ENCODE measurements at regions not wholly inside any gene's neighbourhood (a gene's known extent, or its start where the extent isn't known, plus 50 kb on each side); places are given as distances from the start of the nearest gene placed in this dataset.
"Not testable (repeated sequence)": the region's sequence is repeated elsewhere in the genome, so short reads cannot be mapped to it uniquely, and the experiment has no call there.

DNA sequence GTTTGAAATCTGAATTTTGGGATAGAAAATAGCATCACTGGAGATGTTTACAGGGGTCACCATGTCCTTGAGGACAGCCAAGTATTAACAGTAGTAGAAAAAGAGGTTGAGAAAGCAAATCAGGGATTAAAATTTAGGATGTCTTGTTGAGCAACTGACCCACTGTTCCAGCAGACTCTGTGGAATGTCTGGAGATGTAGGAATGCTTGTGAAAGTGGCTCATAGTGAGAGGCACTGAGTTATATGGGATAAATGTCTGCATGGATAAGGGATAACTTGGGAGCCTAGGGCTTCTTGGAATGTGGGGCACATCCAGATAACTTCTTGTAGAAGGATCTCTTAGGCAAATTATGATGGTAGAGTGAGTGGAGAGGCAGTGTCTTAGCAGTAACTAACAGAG, 495.0 kb downstream of the TMX3 start:
- no peak for DNase-seq

DNA sequence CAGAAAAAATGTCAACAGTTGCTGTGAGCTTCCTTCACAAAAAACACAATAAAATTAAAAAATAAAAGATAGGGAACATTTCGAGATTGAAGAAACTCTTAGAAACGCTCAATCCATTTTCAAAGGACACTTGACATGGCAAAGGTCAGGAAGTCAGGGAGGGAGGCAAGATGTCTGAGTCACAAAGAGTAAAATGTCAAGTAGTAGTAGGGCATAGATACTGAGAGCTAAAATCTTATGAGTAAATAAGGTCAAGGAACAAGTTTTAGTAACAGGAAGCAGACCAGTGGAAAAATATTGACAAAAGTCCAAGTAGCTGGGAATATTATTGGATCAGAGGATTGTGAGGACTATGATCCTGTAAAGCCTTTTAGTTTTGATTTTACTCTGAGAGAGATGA, 495.6 kb downstream of the TMX3 start:
- no peak for DNase-seq

DNA sequence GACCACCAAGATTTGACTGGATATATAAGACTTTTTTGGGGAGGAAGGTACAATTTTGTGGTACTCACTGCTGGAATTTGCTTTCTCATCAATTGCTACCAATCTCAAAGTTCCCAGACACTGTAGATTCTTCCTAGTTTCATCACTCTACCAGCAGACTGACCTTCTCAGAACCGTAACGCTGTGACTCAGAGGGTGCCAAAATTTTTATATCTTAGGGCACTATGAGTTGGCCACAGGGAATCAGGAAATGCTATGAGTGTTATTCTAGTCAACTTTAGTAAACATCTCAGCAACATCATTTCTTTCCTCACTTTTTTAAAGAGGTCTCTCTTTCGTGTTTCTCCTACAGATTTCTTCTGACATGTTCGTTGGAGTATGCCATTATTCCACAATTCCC, 499.0 kb downstream of the TMX3 start:
- no peak for DNase-seq

DNA sequence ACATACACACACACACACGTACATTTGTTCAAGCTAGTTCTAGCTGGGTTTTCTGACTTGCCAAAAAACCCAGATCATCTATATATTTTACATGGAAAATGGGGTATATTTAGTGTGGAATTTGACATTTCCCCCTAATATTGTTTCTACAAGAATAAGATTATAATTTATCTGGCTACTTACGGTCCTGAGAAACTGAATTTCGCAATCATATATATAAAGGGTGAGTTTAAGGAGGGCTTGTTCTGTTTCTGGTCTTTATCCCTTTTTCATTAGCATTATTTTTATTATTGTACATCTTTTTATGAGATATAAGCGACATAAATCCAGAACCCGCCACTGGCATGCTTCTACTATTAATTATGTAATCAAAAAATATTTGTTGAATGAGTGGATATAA, 528.9 kb downstream of the TMX3 start:
- no peak for DNase-seq

DNA sequence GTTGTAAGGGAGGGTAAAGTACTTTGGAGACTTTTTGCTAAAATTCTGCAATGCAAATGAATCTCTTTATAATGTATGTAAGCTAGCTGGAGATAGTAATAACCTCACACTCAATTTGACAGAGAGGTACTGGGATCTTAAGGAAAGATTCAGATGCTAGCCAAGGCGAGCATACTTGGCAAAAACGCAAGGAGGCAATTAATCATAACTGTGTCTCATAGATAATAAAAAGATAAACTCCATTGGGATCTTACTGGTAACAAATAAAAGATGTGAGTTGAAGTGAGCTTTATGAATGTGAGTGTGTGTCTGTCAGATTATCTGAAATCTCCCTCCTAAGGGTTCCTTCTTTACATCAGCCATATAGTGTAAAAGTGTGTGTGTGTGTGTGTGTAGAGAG, 533.0 kb downstream of the TMX3 start:
- no peak for DNase-seq

DNA sequence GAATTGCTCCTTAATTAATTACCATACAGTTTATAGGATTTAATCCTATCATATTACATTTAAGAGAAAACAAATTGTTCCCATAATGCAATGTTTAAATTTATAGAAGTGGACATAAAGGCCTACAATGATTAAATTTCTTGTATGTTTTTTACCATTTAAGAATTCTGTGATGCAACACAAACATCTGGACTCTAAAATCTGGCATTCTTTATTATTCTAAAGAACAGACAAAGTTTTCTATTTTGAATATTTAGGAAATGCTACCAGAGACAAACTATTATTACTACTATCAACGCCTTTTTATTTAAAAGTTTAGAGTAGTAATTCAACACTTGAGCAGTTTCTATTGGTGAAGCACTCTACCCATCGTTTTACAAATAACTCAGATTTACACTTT, 535.1 kb downstream of the TMX3 start:
- no peak for DNase-seq

DNA sequence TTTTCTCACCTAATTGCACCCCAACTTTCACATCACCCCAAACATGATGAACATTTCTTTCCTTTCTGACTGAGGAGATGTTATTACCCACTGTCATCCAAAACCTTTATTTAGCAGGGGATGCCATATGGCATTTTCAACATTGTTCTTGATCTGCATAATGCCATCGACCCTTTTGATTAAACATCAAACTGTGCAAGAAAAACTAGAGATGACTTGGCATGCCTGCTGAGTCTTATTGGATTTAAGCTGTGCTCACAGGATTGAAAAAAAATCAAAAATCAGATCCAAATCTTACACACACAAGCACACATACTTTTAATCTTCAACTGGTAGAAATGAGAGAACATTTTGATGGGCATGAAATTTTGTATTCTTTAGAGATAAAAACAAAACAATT, 536.0 kb downstream of the TMX3 start:
- no peak for DNase-seq

DNA sequence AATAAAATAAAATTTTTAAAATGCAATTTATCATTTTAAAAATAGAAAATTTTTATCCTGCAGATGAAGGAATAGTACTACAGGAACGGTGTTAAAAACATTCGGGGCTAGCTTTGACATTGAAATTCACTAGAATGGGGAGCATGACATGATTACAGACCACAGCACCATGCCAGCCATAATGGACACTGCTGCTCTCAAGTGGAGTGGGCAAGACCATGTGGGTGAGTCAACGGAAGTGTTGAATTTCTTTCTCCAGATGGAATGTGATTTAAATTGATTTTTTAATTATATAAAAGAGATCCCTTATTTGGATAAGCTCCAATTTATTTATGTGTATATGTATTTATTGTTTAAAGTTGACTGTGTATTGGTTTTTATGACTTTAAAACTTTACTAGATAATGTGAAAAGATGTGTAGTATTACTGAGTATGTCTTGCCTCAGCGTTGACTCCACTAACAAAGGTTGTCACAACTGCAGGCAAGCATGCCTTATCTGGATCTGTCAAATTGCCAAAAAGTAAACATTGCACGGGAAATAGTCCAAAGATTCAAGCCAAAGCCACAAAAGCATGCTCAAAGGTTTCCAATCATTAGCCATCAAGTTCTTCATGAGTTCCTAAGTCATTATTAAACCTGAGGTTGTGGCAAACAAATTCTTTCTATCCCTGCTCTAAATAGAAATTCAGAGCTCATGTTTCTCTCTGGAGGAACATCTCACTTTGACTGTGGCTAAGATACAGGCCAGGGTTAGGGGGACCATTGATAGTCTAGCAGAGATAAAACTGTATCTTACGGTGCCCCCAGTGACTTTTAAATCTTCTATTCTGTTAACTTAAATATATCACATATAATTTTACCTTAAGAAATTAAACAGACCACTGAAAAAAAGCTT, 536.9 kb downstream of the TMX3 start:
- DNase-seq = peak in 1 of 2 experiments; percentile 6

DNA sequence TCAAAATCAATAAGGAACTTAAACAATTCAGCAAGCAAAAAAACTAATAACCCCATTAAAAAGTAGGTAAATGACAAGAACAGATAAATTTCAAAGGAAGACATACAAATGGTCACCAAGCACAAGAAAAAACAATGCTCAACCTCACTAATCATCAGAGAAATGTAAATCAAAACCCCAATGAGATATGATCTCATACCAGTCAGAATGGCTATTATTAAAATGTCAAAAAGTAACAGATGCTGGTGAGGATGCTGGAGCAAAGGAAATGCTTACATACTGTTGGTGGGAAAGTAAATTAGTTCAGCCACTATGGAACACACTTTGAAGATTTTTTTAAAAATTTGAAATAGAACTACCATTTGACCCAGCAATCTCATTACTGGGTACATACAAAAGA, 538.0 kb downstream of the TMX3 start:
- no peak for DNase-seq

DNA sequence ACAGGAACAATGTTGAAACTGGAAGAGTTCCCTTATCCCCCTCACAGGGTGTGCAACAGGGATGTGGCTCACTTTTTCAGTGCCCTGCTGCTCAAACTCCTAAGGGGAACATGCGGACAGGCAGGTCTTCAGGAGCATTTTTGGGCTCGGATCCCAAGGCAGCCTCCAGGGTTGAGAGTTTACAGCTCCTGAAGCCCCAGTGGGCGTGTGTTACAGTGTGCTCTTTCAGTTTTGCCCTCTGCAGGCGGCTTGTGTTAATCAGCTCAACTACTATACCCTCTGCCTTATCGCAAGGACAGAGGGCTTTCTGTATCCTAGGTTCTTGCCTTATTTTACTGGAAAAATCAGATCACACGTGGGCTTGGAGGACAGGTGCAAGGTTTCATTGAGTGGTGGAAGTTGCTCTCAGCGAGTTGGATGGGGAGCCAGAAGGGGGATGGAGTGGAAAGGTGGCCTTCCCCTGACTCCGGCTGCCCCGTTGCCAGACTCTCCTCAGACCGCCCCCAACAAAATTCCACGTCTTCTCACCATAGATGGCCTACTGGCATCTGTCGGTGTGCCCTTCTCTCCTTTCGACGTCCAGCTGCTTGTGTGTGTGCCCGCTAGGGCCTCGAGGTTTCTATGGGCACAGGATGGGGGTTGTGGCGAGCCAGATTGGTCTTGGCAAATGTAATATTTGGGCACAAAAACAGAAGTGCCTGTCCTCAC, 541.9 kb downstream of the TMX3 start:
- no peak for DNase-seq

DNA sequence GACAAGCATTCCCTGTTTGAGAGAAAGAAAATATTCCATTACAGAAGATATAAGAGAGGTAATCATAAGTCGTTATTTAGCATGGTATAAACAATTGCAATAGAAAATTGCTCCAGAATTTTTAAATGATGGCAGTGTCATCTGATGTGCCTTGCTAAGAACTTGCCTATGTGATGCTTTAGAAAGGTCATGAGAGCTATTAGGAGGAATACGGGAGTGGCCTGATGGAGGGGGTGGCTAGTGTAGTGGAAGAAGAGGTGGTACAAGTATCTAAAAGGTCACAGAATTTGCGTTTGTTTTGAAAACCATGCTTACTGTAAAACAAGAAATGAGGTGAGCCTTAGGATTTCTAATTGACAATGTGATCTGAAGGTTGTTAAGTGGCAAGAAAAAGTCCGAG, 550.0 kb downstream of the TMX3 start:
- no peak for DNase-seq

DNA sequence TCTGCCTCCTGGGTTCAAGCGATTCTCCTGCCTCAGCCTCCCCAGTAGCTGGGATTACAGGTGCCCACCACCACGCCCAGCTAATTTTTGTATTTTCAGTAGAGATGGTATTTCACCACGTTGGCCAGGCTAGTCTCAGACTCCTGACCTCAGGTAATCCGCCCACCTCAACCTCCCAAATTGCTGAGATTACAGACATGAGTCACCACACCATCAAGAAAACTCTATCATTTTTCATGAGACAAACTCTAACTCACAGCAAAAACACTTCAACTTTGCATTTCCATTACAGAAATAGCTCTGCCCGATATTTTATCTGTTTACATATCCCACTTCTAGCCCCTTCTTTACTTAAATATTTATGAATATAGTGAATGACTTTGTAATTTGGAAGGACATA, 561.1 kb downstream of the TMX3 start:
- not testable (repeated sequence) for DNase-seq

DNA sequence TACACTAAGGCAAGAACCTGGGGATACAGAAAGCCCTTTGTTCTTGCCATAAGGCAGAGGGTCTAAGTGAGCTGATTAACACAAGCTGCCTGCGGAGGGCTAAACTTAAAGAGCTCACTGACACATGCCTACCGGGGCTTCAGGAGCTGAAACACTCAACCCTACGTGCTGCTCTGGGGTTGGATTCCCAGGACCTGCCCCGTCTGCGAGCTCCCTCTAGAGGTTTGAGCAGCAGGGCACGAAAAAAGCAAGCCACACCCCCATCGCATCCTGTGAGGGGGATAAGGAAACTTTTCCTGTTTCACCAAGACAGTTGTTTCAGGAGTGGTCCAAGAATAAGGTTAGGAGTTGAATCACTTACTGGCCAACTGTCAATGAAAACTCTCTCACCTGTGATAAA, 562.1 kb downstream of the TMX3 start:
- no peak for DNase-seq

DNA sequence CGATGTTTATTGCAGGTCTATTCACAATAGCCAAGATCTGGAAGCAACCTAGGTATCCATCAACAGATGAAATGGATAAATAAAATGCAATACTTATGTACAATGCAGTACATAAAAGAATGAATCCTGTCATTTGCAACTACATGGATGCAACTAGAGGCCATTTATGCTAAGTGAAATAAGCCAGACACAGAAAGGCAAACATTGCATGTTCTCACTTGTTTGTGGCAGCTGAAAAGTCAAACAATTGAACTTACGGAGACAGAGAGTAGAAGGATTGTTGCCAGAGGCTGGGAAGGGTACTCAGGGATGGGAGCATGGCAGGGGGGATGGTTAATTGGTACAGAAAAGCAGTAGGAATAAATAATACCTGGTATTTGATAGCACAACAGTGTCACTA, 563.9 kb downstream of the TMX3 start:
- no peak for DNase-seq

DNA sequence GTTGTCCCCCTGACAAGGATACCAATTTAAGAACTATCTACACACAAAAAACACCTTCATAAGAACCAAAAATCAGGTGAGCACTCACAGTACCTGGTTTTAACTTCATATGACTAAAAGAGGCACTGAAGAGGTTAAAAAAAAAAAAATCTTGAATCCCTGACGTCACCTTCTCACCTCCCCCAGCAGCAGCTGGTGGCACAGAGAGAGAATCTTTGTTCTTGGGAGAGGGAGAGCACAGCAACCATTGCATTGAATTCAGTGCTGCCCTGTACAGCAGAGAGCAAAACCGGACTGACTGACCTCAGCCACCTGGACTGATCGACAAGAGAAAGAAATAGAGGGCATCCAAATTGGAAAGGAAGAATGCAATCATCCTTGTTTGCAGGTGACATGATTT, 566.0 kb downstream of the TMX3 start:
- DNase-seq = no peak

DNA sequence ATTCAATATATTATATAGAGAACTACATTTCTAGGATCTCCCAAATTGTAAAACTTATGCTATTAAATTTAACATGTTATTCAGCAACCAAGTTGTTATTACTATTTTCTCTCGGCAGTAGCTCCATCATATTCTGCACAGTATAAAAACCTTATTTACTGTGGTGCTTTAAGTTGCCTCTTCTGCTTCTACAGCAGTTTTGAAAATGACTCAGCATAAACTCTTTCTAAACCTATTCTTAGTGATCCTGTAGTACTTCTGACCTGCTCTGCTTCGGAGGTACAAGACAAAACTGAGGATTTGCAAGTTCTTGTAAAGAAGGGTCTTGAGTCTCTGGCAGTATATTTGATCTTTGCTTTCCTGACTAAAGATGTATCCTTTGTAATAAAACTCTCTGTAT, 567.2 kb downstream of the TMX3 start:
- DNase-seq = no peak

DNA sequence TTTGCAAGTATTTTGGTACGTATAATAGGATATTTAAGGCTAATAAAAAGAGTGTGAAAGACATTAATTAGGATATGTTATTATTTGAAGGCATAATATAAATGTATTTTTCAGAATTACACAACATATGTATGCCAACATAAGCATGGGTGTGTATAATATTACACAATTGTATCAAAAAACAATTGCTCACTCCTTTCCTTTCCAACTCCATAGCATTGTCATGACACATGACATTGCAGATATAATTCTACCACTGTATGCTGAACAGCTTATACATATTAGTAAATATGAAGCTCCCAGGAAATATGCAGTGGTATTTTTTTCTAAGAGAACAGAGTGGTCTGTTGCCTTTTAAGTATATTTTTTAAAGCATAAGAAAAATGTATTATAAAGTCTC, 593.1 kb downstream of the TMX3 start:
- DNase-seq = no peak

DNA sequence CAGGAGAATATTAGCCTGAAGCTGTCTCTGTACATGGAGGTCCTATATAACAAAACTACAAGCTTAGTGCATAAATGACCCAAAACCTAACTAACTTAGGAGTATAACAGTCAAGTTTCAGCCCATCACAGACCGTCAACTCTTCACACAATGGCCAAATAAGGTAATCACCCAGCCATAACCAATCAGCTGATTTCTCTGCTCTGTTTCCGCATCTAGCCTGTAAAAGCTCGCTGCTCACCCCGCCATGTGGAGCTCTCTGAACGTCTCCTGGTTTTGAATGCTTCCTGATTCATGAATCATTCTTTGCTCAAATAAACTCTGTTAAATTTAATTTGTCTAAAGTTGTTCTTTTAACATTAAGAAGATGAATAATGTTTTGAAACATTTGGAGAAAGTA, 593.6 kb downstream of the TMX3 start:
- no peak for DNase-seq

DNA sequence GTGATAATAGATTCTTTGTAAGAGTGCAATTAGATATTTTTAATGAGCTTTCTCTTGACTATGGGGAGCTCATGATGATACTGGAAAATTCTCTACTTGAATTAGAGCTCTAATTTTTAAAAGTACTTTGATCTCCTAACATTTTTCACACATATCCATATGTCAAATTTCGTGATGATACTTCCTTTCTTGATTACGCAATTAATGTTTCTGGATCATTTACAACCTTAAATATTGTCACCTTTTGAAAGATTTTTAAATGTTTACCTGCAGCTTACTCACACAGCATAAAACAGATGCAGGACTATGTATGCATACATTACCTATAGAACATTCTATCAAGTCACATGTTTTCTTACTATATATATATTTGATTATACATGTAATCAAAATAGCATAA, 598.5 kb upstream of the DSEL start:
- no peak for DNase-seq

DNA sequence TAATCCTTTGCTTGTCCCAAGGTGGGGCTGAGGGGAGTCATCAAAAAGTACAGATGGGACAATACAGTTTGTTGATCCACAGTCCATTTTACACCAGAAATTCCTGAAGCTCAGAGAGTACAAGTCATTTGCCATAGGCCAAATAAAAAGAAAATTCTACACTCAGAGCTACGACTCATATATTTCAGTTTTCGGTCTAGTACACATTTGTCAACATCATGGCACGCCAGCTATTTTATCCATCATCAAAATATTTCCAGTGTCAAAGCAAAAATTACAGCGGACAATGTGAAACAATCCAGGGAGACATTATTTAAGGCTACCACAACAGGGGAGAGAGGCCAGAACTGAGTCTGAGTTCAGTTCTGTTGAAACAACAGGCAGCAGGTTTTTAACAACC, 587.5 kb upstream of the DSEL start:
- DNase-seq = no peak

DNA sequence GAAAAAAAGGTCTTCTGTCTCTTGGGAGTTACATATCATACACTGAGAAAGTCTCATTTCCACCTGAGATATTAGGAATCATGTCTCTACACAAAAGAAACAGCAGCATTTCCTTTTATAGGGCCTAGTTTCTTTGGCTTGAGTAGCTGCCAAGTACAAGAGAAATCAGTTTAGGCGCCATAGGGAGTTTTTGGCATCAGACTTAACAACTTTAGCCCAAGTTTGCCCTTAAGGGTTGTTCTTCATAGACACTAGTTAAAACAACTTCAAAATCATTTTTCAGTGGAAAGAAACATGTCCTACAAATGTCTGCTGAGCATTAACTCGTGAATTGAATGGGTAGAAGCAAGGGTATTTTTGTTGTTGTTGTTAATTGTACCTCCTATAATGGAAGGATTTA, 587.0 kb upstream of the DSEL start:
- DNase-seq = no peak

DNA sequence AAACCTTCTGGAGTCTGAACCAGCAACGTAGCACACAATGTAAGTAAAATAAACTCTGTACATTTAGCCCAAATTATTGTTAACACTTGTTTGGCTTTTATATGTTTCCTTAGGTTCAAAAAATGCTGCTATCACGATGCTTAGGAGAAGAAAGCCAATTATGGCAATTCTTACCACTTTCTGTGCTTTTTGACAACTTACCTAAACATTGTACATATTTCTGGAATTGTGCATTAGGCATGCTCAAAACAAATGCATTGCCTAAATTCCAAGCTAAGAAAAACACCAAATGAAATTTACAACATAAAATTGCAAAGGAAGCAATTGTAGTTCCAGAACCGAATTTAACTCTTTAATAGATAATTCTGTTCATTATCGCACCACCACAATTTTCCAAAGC, 585.6 kb upstream of the DSEL start:
- no peak for DNase-seq

DNA sequence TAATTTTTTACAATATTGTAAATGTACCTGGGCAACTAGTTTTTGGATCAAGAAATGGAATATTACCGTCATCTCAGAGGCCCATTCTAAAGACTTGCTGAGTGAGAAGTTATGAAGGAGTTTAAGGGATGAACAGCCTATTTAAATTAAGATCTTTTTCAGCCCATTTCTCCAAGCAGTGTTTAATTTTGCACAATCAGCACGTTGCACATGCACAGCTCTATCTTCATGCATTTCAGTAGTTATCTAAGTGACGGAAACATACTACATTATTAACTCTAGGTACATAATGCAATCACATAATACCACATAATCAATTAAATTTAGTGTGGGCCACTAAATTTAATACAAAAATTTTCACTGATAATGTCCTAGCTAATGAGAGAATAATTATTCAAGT, 582.1 kb upstream of the DSEL start:
- DNase-seq = no peak

DNA sequence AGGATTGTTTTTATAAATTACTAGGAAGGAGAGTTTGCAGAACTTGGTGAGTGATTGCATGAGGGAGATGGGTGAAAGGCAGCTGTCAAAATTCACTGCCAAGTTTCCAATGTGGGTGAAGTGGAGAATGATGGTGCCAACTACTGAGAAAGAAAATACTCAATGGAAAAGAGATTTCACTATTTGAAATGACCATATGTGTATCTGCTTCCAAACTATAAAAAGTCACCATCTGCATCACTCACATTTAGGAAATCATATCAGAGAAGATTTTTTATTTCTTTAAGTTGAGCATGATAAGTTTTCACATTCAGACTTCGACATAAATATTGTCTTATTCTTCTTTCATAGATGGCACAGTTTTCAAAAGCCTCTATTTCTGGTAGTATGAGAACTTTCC, 570.0 kb upstream of the DSEL start:
- DNase-seq = no peak

DNA sequence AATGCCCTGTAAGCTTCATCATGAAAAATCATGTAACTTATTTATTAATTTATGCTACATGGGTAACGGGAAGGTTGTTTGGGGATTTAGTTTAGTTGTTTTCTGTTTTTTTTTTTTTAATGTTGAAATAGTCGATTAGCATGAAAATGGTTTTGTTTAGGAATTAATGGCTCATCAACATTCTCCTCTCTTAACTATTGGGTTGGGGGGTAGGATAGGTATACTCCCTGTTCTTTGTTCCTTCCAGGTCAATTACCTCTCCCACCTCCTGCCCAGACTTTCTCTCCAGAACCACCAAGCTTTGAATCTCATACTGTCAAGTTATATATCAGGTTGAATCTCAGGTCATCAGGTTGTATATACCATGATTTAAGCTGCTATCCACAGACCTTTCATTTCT, 568.7 kb upstream of the DSEL start:
- no peak for DNase-seq
